Stomach smooth muscle (tissue), 2 donors: ENCODE measurements at regions not wholly inside any gene's neighbourhood (a gene's known extent, or its start where the extent isn't known, plus 50 kb on each side); places are given as distances from the start of the nearest gene placed in this dataset.

Source experiments
- H3K27ac ChIP-seq: one replicate; pipeline ENCODE4 v1.7.0; 2013; ENCODE audit warnings: mild to moderate bottlenecking, low read length, inconsistent platforms
- H3K27me3 ChIP-seq, 2 donors: one replicate each; pipeline ENCODE4 v1.7.0; 2013; ENCODE audit warnings: low read length in 2 of 2; ENCODE audit not compliant: insufficient read depth in 2 of 2, control insufficient read depth in 1 of 2
- H3K36me3 ChIP-seq, 2 donors: one replicate each; pipeline ENCODE4 v1.7.0; 2013; ENCODE audit warnings: low read length in 2 of 2; ENCODE audit not compliant: control insufficient read depth in 2 of 2, insufficient read depth in 2 of 2
- H3K4me1 ChIP-seq: one replicate; pipeline ENCODE4 v1.7.0; 2013; ENCODE audit warnings: low read length; ENCODE audit not compliant: control insufficient read depth, insufficient read depth
- H3K4me3 ChIP-seq, 2 donors: one replicate each; pipeline ENCODE4 v1.7.0; 2013; ENCODE audit warnings: low read length in 2 of 2
- H3K9ac ChIP-seq, 2 donors: one replicate each; pipeline ENCODE4 v1.7.0; 2013; ENCODE audit warnings: low read length in 2 of 2, mild to moderate bottlenecking in 1 of 2
- H3K9me3 ChIP-seq, 2 donors: one replicate each; pipeline ENCODE4 v1.7.0; 2013; ENCODE audit warnings: low read length in 2 of 2; ENCODE audit not compliant: control insufficient read depth in 2 of 2
- donor health status: healthy.
- donor health status: Pancreatic carcinoma.

- H3K9me3 ChIP-seq, result peaks cover 0 to 4% of the 10 kb centered on the region in 2 donors
- no peak overlapping the region for H3K27ac ChIP-seq
- H3K36me3 ChIP-seq, result no peaks in the 10 kb centered on the region
- H3K27me3 ChIP-seq, result peaks cover 0 to 2% of the 10 kb centered on the region in 2 donors
- no peak overlapping the region for H3K9ac ChIP-seq
- no peaks in the 10 kb centered on the region for H3K4me1 ChIP-seq
- no peak overlapping the region for H3K4me3 ChIP-seq
These were observed 156.2 kb downstream of the MELK start for GRCh38 chr9:36728651-36729520.

GRCh38 chr9:36729906-36730305 is 157.2 kb downstream of the MELK start:
- Histone ChIP-seq H3K4me3 (no peak overlapping the region), H3K9me3 (peaks cover 0 to 4% of the 10 kb centered on the region in 2 donors), H3K4me1 (no peaks in the 10 kb centered on the region), H3K9ac (no peak overlapping the region), H3K27ac (no peak overlapping the region), H3K36me3 (no peaks in the 10 kb centered on the region), H3K27me3 (no peaks in the 10 kb centered on the region)

GRCh38 chr9:36730414-36730813 is 157.7 kb downstream of the MELK start:
- Histone ChIP-seq H3K27ac (no peak overlapping the region), H3K9me3 (peaks cover 0 to 4% of the 10 kb centered on the region in 2 donors), H3K27me3 (no peaks in the 10 kb centered on the region), H3K9ac (no peak overlapping the region), H3K4me3 (no peak overlapping the region), H3K4me1 (no peaks in the 10 kb centered on the region), H3K36me3 (no peaks in the 10 kb centered on the region)

DNA sequence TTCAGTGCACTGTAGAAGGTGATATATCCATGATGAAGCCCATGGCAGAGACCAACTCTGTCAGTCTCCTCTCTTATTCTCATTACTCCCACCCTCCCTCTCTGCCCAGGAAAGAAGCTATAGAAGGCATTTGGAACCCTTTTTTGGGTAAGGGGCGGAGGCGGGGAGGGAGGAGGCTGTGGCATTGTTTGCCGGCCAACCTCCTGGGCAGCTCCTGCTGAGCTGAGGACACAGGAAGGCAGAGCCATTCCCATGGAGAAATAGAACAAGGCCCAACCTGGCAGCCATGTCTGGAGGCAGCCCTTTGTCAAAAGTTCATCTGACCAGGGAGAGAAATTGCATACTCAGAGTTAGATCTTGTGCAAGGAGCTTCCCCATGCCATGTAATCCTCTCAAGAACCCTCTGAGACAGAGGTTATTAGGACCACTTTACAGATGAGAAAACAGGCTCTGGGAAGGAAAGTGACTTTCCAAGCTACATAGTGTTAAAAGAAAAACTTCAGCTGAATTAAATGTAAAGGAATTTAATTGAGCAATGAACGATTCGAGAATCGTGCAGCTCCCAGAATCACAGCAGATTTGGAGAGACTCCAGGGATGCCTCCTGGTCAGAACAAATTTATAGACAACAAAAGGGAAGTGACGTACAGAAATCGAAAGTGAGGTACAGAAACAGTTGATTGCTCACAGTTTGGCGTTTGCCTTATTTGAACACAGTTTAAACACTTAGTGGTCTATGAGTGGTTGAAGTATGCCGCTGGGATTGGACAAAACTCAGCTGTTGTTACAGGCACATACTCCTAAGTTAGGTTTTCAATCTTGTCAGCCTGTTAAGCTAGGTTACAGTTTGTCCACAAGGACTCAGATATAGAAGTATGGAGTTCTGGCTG is 158.6 kb downstream of the MELK start:
- no peak overlapping the region for H3K9ac ChIP-seq
- H3K27ac ChIP-seq, result no peak overlapping the region
- peaks cover 0 to 4% of the 10 kb centered on the region in 2 donors for H3K9me3 ChIP-seq
- H3K27me3 ChIP-seq, result peaks cover 0 to 3% of the 10 kb centered on the region in 2 donors
- H3K36me3 ChIP-seq, result no peaks in the 10 kb centered on the region
- no peaks in the 10 kb centered on the region for H3K4me1 ChIP-seq
- no peak overlapping the region for H3K4me3 ChIP-seq

- Histone ChIP-seq H3K4me3 (no peak overlapping the region), H3K27me3 (peaks cover 10% of the 10 kb centered on the region in 2 donors), H3K9ac (no peak overlapping the region), H3K9me3 (peaks cover 0 to 4% of the 10 kb centered on the region in 2 donors), H3K4me1 (no peaks in the 10 kb centered on the region), H3K27ac (no peak overlapping the region), H3K36me3 (no peaks in the 10 kb centered on the region)
These were observed 162.0 kb downstream of the MELK start for GRCh38 chr9:36734737-36735136.

- H3K27me3 ChIP-seq, result peaks cover 23 to 25% of the 10 kb centered on the region in 2 donors
These were observed 164.0 kb downstream of the MELK start for GRCh38 chr9:36736648-36737047.

GRCh38 chr9:36738318-36738976 is 165.8 kb downstream of the MELK start:
- Histone ChIP-seq H3K4me1 (no peaks in the 10 kb centered on the region), H3K36me3 (no peaks in the 10 kb centered on the region), H3K9ac (no peak overlapping the region), H3K9me3 (no peaks in the 10 kb centered on the region), H3K27me3 (peaks cover 29 to 34% of the 10 kb centered on the region in 2 donors), H3K27ac (no peak overlapping the region), H3K4me3 (no peak overlapping the region)

More at GRCh38 chr9:36736648-36737047, 164.0 kb downstream of the MELK start:
- Histone ChIP-seq H3K4me1 (no peaks in the 10 kb centered on the region), H3K9ac (no peak overlapping the region), H3K27ac (no peak overlapping the region), H3K36me3 (no peaks in the 10 kb centered on the region), H3K4me3 (no peak overlapping the region), H3K9me3 (no peaks in the 10 kb centered on the region)

DNA sequence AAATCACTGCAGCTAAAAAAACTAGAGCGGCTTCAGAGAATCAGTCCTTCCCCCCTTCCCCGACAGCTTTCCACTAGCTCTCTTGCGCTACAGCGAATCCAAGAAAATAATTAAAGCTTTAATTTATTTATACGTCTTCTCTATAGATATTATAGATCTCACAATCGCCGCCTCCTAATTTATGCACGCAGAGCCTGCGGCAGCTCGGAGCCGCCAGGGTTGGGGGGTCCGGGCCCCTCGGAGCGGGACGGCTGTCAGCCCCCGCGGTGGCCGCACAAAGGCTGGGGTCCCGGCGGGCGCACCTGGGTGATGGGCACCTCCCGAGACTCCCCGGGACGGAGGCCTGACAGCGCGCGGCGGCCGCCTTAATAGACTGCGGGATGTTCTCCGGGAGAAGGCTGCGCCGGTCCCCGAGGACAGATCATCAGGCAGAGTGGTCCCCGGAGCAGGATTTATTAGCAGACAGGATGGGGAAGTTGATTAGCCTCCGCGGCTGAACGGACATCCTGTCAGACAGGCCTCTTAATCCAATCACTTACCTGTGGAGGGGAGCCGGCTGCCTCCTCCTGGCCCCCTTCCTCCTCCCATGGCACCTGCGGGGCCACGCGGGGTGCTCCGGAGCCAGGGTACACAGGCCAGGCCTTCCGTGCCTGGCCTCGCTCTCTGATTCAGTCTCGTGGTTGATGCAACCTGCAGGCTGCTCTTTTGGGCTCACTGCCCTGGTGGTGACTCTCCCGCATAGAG is 166.8 kb downstream of the MELK start:
- Histone ChIP-seq H3K27ac (no peak overlapping the region), H3K4me3 (no peak overlapping the region), H3K4me1 (no peaks in the 10 kb centered on the region), H3K9me3 (no peaks in the 10 kb centered on the region), H3K27me3 (peaks cover 29 to 34% of the 10 kb centered on the region in 2 donors), H3K9ac (no peak overlapping the region), H3K36me3 (no peaks in the 10 kb centered on the region)

DNA sequence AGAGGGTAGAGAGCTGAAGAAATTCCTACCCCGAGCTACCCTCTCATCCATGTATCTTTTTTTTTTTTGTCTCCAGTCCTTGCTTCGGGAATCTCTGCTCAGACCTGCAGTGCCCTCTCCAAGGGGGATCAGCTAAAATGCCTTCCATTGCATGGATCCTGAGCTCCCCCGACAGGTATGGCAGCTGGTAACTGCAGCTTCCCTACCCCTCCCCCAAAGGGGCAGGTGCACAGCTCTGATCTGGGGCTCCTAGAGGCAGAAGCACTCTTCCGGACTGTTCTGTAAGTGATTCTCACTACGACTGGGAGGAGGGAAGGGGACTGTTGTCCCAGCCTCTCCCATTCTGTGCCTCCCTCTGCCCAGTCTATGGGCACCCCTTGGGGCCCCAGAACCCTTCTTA is 169.6 kb downstream of the MELK start:
- H3K9ac ChIP-seq, result no peak overlapping the region
- H3K4me1 ChIP-seq, result no peaks in the 10 kb centered on the region
- no peak overlapping the region for H3K27ac ChIP-seq
- no peaks in the 10 kb centered on the region for H3K9me3 ChIP-seq
- peaks cover 30 to 32% of the 10 kb centered on the region in 2 donors for H3K27me3 ChIP-seq
- no peaks in the 10 kb centered on the region for H3K36me3 ChIP-seq
- H3K4me3 ChIP-seq, result no peak overlapping the region

DNA sequence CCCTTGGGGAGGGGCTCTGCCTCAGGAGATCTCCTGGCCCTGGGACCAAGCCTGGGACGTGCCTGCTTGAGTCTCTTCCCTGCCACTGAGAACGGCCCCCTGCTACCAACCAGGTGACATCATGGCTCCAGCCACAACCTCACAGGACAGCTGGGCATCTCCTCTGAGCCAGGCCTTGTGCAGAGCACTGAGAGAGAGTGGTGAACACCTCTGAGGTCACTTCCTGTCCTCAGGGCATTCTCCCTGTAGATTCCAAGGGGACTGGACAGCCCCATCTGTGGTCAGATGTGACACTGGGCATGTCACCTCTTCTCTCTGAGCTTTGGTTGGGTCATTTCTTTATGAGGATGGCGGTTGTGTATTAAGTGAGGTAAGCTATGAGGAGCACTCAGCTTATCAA is 172.0 kb downstream of the MELK start:
- no peaks in the 10 kb centered on the region for H3K9me3 ChIP-seq
- H3K27me3 ChIP-seq, result peaks cover 30 to 36% of the 10 kb centered on the region in 2 donors
- H3K27ac ChIP-seq, result no peak overlapping the region
- no peak overlapping the region for H3K4me3 ChIP-seq
- no peaks in the 10 kb centered on the region for H3K36me3 ChIP-seq
- H3K9ac ChIP-seq, result no peak overlapping the region
- H3K4me1 ChIP-seq, result no peaks in the 10 kb centered on the region
